ENCODE measurements at regions not wholly inside any gene's neighbourhood (a gene's known extent, or its start where the extent isn't known, plus 50 kb on each side); places are given as distances from the start of the nearest gene placed in this dataset.

GRCh38 chr13:79915114-79915811, 425.7 kb downstream of the SPRY2 start:
- TF ChIP-seq, protein P1, sequence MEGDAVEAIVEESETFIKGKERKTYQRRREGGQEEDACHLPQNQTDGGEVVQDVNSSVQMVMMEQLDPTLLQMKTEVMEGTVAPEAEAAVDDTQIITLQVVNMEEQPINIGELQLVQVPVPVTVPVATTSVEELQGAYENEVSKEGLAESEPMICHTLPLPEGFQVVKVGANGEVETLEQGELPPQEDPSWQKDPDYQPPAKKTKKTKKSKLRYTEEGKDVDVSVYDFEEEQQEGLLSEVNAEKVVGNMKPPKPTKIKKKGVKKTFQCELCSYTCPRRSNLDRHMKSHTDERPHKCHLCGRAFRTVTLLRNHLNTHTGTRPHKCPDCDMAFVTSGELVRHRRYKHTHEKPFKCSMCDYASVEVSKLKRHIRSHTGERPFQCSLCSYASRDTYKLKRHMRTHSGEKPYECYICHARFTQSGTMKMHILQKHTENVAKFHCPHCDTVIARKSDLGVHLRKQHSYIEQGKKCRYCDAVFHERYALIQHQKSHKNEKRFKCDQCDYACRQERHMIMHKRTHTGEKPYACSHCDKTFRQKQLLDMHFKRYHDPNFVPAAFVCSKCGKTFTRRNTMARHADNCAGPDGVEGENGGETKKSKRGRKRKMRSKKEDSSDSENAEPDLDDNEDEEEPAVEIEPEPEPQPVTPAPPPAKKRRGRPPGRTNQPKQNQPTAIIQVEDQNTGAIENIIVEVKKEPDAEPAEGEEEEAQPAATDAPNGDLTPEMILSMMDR (conservative IDR thresholded peaks at IDR 0.05; ENCODE audit: low read depth, low read length): no peak
- TF ChIP-seq RAD21 (IDR thresholded peaks at IDR 0.05; ENCODE audit: low read length) (no peak), POLR2A (IDR thresholded peaks at IDR 0.05; ENCODE audit: low read depth, low read length) (no peak), NFE2L2 (IDR thresholded peaks at IDR 0.05; ENCODE audit: low read depth, low read length) (no peak), CEBPB (IDR thresholded peaks at IDR 0.05; ENCODE audit: low read depth, low read length) (no peak), USF2 (IDR thresholded peaks at IDR 0.05; ENCODE audit: low read depth, low read length) (no peak)
- TF ChIP-seq, protein P2, sequence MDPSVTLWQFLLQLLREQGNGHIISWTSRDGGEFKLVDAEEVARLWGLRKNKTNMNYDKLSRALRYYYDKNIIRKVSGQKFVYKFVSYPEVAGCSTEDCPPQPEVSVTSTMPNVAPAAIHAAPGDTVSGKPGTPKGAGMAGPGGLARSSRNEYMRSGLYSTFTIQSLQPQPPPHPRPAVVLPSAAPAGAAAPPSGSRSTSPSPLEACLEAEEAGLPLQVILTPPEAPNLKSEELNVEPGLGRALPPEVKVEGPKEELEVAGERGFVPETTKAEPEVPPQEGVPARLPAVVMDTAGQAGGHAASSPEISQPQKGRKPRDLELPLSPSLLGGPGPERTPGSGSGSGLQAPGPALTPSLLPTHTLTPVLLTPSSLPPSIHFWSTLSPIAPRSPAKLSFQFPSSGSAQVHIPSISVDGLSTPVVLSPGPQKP (IDR thresholded peaks at IDR 0.05; ENCODE audit: borderline replicate concordance, low read depth, low read length): no peak

Measured in IMR-90 (cell line).